ENCODE measurements at regions not wholly inside any gene's neighbourhood (a gene's known extent, or its start where the extent isn't known, plus 50 kb on each side); places are given as distances from the start of the nearest gene placed in this dataset.

DNA sequence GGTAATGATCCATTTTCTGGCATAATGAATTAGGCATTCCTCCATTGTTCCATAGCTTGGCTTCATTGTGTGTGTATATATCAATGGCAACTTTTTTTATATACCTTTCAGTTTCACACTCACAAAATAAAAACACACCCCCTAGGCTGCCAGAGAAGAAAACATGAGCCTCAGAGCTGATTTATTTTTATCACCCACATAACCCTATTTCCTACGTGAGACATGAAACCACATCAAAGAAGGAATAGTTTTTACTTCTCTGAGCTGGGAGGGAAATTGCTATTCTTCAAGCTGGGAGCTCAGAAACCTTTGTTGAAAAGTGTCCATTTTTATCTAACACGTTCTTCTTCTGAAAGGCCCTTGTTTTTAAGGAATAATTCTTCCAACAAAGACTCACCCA is 126.7 kb upstream of the RAI2 start:
- Histone ChIP-seq H3K9me3 (no peaks in the 10 kb centered on the region), H3K4me3 (no peak overlapping the region), H3K36me3 (no peaks in the 10 kb centered on the region), H3K27me3 (replicated peaks in 1 of 7) (peaks cover 0 to 5% (median 0%) of the 10 kb centered on the region in 7 donors), H3K27ac (no peak overlapping the region), H3K4me1 (no peaks in the 10 kb centered on the region)
- TF ChIP-seq POLR2AphosphoS5 (IDR thresholded peaks at IDR 0.05), result no peak
- no peak for TF ChIP-seq POLR2A (IDR thresholded peaks at IDR 0.05)
- TF ChIP-seq, protein P1, sequence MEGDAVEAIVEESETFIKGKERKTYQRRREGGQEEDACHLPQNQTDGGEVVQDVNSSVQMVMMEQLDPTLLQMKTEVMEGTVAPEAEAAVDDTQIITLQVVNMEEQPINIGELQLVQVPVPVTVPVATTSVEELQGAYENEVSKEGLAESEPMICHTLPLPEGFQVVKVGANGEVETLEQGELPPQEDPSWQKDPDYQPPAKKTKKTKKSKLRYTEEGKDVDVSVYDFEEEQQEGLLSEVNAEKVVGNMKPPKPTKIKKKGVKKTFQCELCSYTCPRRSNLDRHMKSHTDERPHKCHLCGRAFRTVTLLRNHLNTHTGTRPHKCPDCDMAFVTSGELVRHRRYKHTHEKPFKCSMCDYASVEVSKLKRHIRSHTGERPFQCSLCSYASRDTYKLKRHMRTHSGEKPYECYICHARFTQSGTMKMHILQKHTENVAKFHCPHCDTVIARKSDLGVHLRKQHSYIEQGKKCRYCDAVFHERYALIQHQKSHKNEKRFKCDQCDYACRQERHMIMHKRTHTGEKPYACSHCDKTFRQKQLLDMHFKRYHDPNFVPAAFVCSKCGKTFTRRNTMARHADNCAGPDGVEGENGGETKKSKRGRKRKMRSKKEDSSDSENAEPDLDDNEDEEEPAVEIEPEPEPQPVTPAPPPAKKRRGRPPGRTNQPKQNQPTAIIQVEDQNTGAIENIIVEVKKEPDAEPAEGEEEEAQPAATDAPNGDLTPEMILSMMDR (IDR thresholded peaks at IDR 0.05 in 8 of 11, conservative IDR thresholded peaks at IDR 0.05 in 3 of 11), result no peak
- WGBS, 5 donors, result 13 to 25% (median 21%) methylated on average over 2 of the region's 2 CpGs
- DNase-seq, result no peak
- intact Hi-C loops (cut with DNase I; ENCODE audit: low total_unique reads), result no loop called here

DNA sequence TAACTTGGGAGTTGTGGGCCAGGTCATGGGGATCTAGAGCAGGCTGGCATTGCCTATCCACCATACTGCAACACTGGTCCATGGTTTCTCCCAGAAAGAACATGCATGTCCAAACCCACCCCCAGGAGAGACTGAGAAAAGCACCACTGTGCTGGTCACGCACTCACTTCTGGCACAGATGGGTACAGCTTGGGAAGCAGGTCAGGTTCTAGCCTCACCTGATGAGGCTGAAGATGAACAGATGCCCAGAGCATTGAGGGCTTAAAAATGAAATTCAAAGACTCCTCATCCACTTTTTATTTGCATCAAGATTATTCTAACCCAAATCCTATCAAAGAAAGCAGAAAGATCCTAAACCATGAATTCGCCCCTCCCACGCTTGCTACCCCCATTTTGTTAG is 125.9 kb upstream of the RAI2 start:
- no peak for DNase-seq
- WGBS, 5 donors, result 72 to 100% (median 88%) methylated on average over 3 of the region's 3 CpGs
- H3K4me1 ChIP-seq, result no peaks in the 10 kb centered on the region
- no peak for TF ChIP-seq POLR2AphosphoS5 (IDR thresholded peaks at IDR 0.05)
- TF ChIP-seq, protein P1 (IDR thresholded peaks at IDR 0.05 in 8 of 11, conservative IDR thresholded peaks at IDR 0.05 in 3 of 11), result no peak
- no peak overlapping the region for H3K27ac ChIP-seq
- no peaks in the 10 kb centered on the region for H3K9me3 ChIP-seq
- H3K27me3 ChIP-seq (replicated peaks in 1 of 7), result peaks cover 0 to 5% (median 0%) of the 10 kb centered on the region in 7 donors
- no peak overlapping the region for H3K4me3 ChIP-seq
- intact Hi-C loops (cut with DNase I; ENCODE audit: low total_unique reads), result no loop called here
- H3K36me3 ChIP-seq, result no peaks in the 10 kb centered on the region

DNA sequence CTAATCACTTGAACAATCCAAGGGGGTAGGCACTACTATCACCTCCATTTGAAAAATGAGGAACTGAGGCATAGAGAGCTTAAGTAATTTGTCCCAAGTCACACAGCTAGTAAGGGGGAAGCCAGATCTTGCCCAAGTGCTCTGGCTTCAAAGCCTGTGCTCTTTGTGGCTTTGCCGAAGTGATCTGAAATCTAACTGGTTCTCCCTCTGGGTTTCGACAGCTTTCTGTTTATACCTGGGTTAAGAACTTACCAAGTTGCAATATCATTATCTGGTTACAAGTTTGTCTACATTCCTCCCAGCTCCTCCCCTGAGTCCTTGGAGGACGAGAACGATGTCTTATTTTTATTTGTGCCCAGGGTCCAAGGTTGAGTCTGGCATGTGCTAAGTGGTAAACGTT is 125.3 kb upstream of the RAI2 start:
- H3K4me3 ChIP-seq, result no peak overlapping the region
- peaks cover 0 to 5% (median 0%) of the 10 kb centered on the region in 7 donors for H3K27me3 ChIP-seq (replicated peaks in 1 of 7)
- 75 to 92% (median 81%) methylated on average over 5 of the region's 5 CpGs for WGBS, 5 donors
- no peaks in the 10 kb centered on the region for H3K36me3 ChIP-seq
- no peak for DNase-seq
- H3K27ac ChIP-seq, result no peak overlapping the region
- no peaks in the 10 kb centered on the region for H3K4me1 ChIP-seq
- H3K9me3 ChIP-seq, result no peaks in the 10 kb centered on the region
- TF ChIP-seq POLR2A (IDR thresholded peaks at IDR 0.05) (no peak), POLR2AphosphoS5 (IDR thresholded peaks at IDR 0.05) (no peak)
- TF ChIP-seq, protein P1 (IDR thresholded peaks at IDR 0.05 in 8 of 11, conservative IDR thresholded peaks at IDR 0.05 in 3 of 11), result no peak
- intact Hi-C loops (cut with DNase I; ENCODE audit: low total_unique reads), result no loop called here

DNA sequence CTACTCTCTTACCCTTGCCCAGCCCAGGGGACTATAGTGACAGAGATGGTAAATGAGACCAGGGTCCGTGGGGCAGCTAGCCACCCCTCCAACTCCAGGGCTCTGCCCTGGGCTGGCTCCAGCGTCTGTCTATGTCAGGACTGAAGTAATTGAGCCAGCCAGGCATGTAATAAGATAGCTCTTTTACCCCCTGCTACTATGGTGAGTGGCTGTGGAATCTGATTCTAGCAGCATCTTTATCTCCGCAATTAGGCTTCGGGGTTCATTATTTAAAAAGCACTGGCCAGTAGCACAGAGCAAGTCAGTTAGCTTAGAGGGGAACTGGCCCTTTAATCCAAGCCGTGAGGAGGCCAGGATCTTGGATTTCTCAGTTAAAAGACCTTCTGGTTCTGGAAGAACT is 123.3 kb upstream of the RAI2 start:
- Histone ChIP-seq H3K27ac (no peak overlapping the region), H3K36me3 (no peaks in the 10 kb centered on the region), H3K27me3 (replicated peaks in 1 of 7) (peaks cover 0 to 5% (median 0%) of the 10 kb centered on the region in 7 donors), H3K9me3 (no peaks in the 10 kb centered on the region), H3K4me3 (no peak overlapping the region), H3K4me1 (no peaks in the 10 kb centered on the region)
- TF ChIP-seq, protein P1 (IDR thresholded peaks at IDR 0.05 in 8 of 11, conservative IDR thresholded peaks at IDR 0.05 in 3 of 11), result no peak
- intact Hi-C loops (cut with DNase I; ENCODE audit: low total_unique reads), result no loop called here
- no peak for DNase-seq
- WGBS, 5 donors, result 65 to 90% (median 73%) methylated on average over 4 to 5 of the region's 5 CpGs
